SU-DHL-6 (cell line): ENCODE measurements at regions not wholly inside any gene's neighbourhood (a gene's known extent, or its start where the extent isn't known, plus 50 kb on each side); places are given as distances from the start of the nearest gene placed in this dataset.

Experiments used
- H2AFZ ChIP-seq: fragments of 200-600 bp; sonication (generic); 2 replicates; pipeline ENCODE4 v1.6.1; 2014; ENCODE audit warnings: low read depth, mild to moderate bottlenecking, moderate library complexity, mixed read lengths, antibody characterized with exemption, low read length; ENCODE audit not compliant: severe bottlenecking
- H3F3A ChIP-seq: fragments of 200-600 bp; shearing (Covaris generic); 2 replicates; pipeline ENCODE4 v1.6.0; 2016; ENCODE audit warnings: antibody characterized with exemption, mild to moderate bottlenecking; ENCODE audit not compliant: insufficient read depth
- H3K27ac ChIP-seq: fragments of 200-600 bp; sonication (generic); 2 replicates; pipeline ENCODE4 v1.5.1; 2016; ENCODE audit warnings: low read depth, mild to moderate bottlenecking, low read length, moderate library complexity, mixed read lengths
- H3K27me3 ChIP-seq: fragments of 200-600 bp; sonication (generic), shearing (Covaris generic); 2 replicates; pipeline ENCODE4 v1.6.0; 2014; ENCODE audit warnings: mild to moderate bottlenecking, low read length
- H3K36me3 ChIP-seq: fragments of 200-600 bp; sonication (generic); 2 replicates; pipeline ENCODE4 v1.6.1; 2014; ENCODE audit warnings: mild to moderate bottlenecking, low read length, mixed read lengths
- H3K4me2 ChIP-seq: fragments of 300-600, 200-600 bp; shearing (Covaris generic), sonication (generic); 2 replicates; pipeline ENCODE4 v1.6.0; 2014; ENCODE audit warnings: low read length, low read depth, mild to moderate bottlenecking; ENCODE audit not compliant: poor library complexity, severe bottlenecking
- H3K4me3 ChIP-seq: fragments of 200-600 bp; sonication (generic); 2 replicates; pipeline ENCODE4 v1.5.1; 2014; ENCODE audit warnings: antibody characterized with exemption, low read length, mild to moderate bottlenecking, mixed read lengths; ENCODE audit not compliant: insufficient read depth, poor library complexity, severe bottlenecking
- H3K79me2 ChIP-seq: fragments of 200-600 bp; sonication (generic); 2 replicates; pipeline ENCODE4 v1.6.1; 2014; ENCODE audit warnings: mild to moderate bottlenecking, low read length, moderate library complexity; ENCODE audit not compliant: insufficient read depth
- H3K9ac ChIP-seq: fragments of 200-600 bp; sonication (generic); 2 replicates; pipeline ENCODE4 v1.7.0; 2014; ENCODE audit warnings: mild to moderate bottlenecking, low read length
- H3K9me2 ChIP-seq: fragments of 200-600 bp; sonication (generic); replicated peaks from 2 replicates; pipeline ENCODE4 v1.6.1; 2014; ENCODE audit warnings: low read length; ENCODE audit not compliant: insufficient read depth
- H3K9me3 ChIP-seq: fragments of 200-600 bp; sonication (generic); 2 replicates; pipeline ENCODE4 v1.6.1; 2014; ENCODE audit warnings: low read length, mixed read lengths; ENCODE audit not compliant: insufficient read depth
- H4K20me1 ChIP-seq: fragments of 200-600 bp; sonication (generic); 2 replicates; pipeline ENCODE4 v1.6.1; 2014; ENCODE audit warnings: low read depth, mild to moderate bottlenecking, antibody characterized with exemption, low read length, moderate library complexity, mixed read lengths
- CTCF ChIP-seq: fragments of 200-600 bp; sonication (generic); IDR thresholded peaks from one replicate; pipeline ENCODE4 v1.5.1; 2017; ENCODE audit warnings: antibody characterized with exemption, mild to moderate bottlenecking, low read length, moderate library complexity; ENCODE audit not compliant: insufficient read depth, poor library complexity, severe bottlenecking
- EZH2phosphoT487 ChIP-seq: fragments of 200-600 bp; sonication (generic), shearing (Covaris generic); conservative IDR thresholded peaks from 2 replicates; pipeline ENCODE4 v1.6.1; 2018; ENCODE audit warnings: mild to moderate bottlenecking, antibody characterized with exemption, low read length, moderate library complexity, mixed read lengths

GRCh38 chr2:7911196-7911595 is 770.7 kb upstream of the ID2 start:
- Histone ChIP-seq H3K9me2 (no peaks in the 10 kb centered on the region), H2AFZ (no peak overlapping the region), H3K4me3 (no peak overlapping the region), H3K4me2 (no peak overlapping the region), H3K27me3 (no peaks in the 10 kb centered on the region), H3F3A (no peaks in the 10 kb centered on the region), H4K20me1 (no peaks in the 10 kb centered on the region), H3K9ac (no peak overlapping the region), H3K36me3 (no peaks in the 10 kb centered on the region), H3K9me3 (no peaks in the 10 kb centered on the region), H3K27ac (no peak overlapping the region), H3K79me2 (no peaks in the 10 kb centered on the region)
- TF ChIP-seq EZH2phosphoT487 (no peak), CTCF (no peak)

GRCh38 chr2:7913974-7914373 is 767.9 kb upstream of the ID2 start:
- H2AFZ ChIP-seq: no peak overlapping the region

GRCh38 chr2:7915302-7916091 is 766.4 kb upstream of the ID2 start:
- H3K27ac ChIP-seq: no peak overlapping the region
- H3K9me3 ChIP-seq: no peaks in the 10 kb centered on the region
- H4K20me1 ChIP-seq: no peaks in the 10 kb centered on the region
- no peaks in the 10 kb centered on the region for H3K27me3 ChIP-seq
- TF ChIP-seq CTCF (no peak), EZH2phosphoT487 (no peak)
- H3K4me2 ChIP-seq: no peak overlapping the region
- H3K79me2 ChIP-seq: no peaks in the 10 kb centered on the region
- H3K4me3 ChIP-seq: no peak overlapping the region
- no peak overlapping the region for H2AFZ ChIP-seq
- no peaks in the 10 kb centered on the region for H3K36me3 ChIP-seq
- H3F3A ChIP-seq: no peaks in the 10 kb centered on the region
- H3K9me2 ChIP-seq: no peaks in the 10 kb centered on the region
- no peak overlapping the region for H3K9ac ChIP-seq

More at GRCh38 chr2:7913974-7914373, 767.9 kb upstream of the ID2 start:
- no peaks in the 10 kb centered on the region for H3K9me3 ChIP-seq
- no peak for TF ChIP-seq CTCF
- H3K27me3 ChIP-seq: no peaks in the 10 kb centered on the region
- H4K20me1 ChIP-seq: no peaks in the 10 kb centered on the region
- no peaks in the 10 kb centered on the region for H3K36me3 ChIP-seq
- H3K9me2 ChIP-seq: no peaks in the 10 kb centered on the region
- H3K4me3 ChIP-seq: no peak overlapping the region
- no peak overlapping the region for H3K9ac ChIP-seq
- H3K79me2 ChIP-seq: no peaks in the 10 kb centered on the region
- no peaks in the 10 kb centered on the region for H3F3A ChIP-seq
- H3K27ac ChIP-seq: no peak overlapping the region
- no peak overlapping the region for H3K4me2 ChIP-seq
